ENCODE measurements at regions not wholly inside any gene's neighbourhood (a gene's known extent, or its start where the extent isn't known, plus 50 kb on each side); places are given as distances from the start of the nearest gene placed in this dataset.

DNA sequence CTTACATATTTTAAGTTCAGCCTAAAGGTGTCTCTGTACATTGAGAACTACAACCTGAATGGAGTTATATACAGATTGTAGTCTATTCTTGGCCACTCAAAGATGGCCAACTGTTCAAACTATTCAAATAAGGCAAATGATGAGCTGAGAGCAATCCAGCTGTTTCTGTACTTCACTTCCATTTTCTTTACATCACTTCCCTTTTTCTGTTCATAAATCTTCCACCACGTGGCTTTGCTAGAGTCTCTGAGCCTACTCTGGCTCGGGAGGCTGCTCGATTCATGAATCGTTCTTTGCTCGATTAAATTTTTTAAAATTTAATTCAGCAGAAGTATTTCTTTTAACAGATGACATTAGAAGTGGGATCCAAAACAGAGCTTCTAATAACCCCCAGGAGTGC is 879.7 kb downstream of the GALC start:
- H3K27ac ChIP-seq = no peak overlapping the region
- TF ChIP-seq EP300 (IDR thresholded peaks at IDR 0.05) = no peak
- TF ChIP-seq POLR2A (IDR thresholded peaks at IDR 0.05) = no peak
- TF ChIP-seq, protein P1, sequence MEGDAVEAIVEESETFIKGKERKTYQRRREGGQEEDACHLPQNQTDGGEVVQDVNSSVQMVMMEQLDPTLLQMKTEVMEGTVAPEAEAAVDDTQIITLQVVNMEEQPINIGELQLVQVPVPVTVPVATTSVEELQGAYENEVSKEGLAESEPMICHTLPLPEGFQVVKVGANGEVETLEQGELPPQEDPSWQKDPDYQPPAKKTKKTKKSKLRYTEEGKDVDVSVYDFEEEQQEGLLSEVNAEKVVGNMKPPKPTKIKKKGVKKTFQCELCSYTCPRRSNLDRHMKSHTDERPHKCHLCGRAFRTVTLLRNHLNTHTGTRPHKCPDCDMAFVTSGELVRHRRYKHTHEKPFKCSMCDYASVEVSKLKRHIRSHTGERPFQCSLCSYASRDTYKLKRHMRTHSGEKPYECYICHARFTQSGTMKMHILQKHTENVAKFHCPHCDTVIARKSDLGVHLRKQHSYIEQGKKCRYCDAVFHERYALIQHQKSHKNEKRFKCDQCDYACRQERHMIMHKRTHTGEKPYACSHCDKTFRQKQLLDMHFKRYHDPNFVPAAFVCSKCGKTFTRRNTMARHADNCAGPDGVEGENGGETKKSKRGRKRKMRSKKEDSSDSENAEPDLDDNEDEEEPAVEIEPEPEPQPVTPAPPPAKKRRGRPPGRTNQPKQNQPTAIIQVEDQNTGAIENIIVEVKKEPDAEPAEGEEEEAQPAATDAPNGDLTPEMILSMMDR (IDR thresholded peaks at IDR 0.05) = no peak
- no peaks in the 10 kb centered on the region for H3K4me1 ChIP-seq
- H3K9me3 ChIP-seq = no peaks in the 10 kb centered on the region
- H3K4me3 ChIP-seq = no peak overlapping the region
- DNase-seq (ENCODE audit: low spot score in 2 of 2) = no peak
- no peaks in the 10 kb centered on the region for H3K36me3 ChIP-seq
- H3K27me3 ChIP-seq = no peaks in the 10 kb centered on the region
- WGBS, 2 donors = 74 to 80% methylated on average over 5 of the region's 5 CpGs

DNA sequence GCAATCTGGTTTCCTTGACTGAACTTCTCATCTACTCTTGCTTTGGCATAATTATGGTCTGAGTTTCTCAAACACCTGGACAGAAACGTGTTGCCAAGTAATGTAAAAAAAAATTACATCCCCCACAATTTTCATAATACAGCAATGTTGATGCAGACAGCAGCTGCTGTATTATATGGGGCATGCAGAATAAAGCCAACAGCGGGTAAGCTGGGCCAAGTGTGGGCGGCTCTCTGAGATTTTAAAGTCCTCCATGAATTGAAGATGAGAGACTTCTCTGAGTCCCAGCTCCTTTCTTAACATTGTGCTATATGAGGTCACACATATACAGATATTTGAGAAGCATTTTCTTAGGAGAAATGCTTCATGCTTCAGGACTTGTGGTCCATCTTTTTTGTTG is 881.2 kb downstream of the GALC start:
- DNase-seq (ENCODE audit: low spot score in 2 of 2) = no peak
- TF ChIP-seq POLR2A (IDR thresholded peaks at IDR 0.05) (no peak), EP300 (IDR thresholded peaks at IDR 0.05) (no peak)
- TF ChIP-seq, protein P1 (IDR thresholded peaks at IDR 0.05) = no peak
- H3K36me3 ChIP-seq = no peaks in the 10 kb centered on the region
- H3K27ac ChIP-seq = no peak overlapping the region
- 48 to 61% methylated on average over 3 of the region's 3 CpGs for WGBS, 2 donors
- H3K27me3 ChIP-seq = no peaks in the 10 kb centered on the region
- H3K4me1 ChIP-seq = no peaks in the 10 kb centered on the region
- no peak overlapping the region for H3K4me3 ChIP-seq
- H3K9me3 ChIP-seq = no peaks in the 10 kb centered on the region

- Histone ChIP-seq H3K27me3 (no peaks in the 10 kb centered on the region), H3K36me3 (no peaks in the 10 kb centered on the region), H3K9me3 (no peaks in the 10 kb centered on the region), H3K4me3 (no peak overlapping the region), H3K4me1 (no peaks in the 10 kb centered on the region), H3K27ac (no peak overlapping the region)
- DNase-seq (ENCODE audit: low spot score in 2 of 2) = no peak
- WGBS, 2 donors = 90% methylated on average over 1 of the region's 1 CpG
- TF ChIP-seq, protein P1 (IDR thresholded peaks at IDR 0.05) = no peak
- TF ChIP-seq EP300 (IDR thresholded peaks at IDR 0.05) (no peak), POLR2A (IDR thresholded peaks at IDR 0.05) (no peak)
Measured at GRCh38 chr14:87111126-87111525, 881.9 kb downstream of the GALC start.

- DNase-seq (ENCODE audit: low spot score in 2 of 2) = no peak
- H3K4me1 ChIP-seq = no peaks in the 10 kb centered on the region
- H3K27ac ChIP-seq = no peak overlapping the region
- H3K4me3 ChIP-seq = no peak overlapping the region
- H3K27me3 ChIP-seq = no peaks in the 10 kb centered on the region
- TF ChIP-seq, protein P1 (IDR thresholded peaks at IDR 0.05) = no peak
- 90 to 91% methylated on average over 3 of the region's 3 CpGs for WGBS, 2 donors
- no peaks in the 10 kb centered on the region for H3K9me3 ChIP-seq
- H3K36me3 ChIP-seq = no peaks in the 10 kb centered on the region
Measured at GRCh38 chr14:87109271-87109670, 883.7 kb downstream of the GALC start.

DNA sequence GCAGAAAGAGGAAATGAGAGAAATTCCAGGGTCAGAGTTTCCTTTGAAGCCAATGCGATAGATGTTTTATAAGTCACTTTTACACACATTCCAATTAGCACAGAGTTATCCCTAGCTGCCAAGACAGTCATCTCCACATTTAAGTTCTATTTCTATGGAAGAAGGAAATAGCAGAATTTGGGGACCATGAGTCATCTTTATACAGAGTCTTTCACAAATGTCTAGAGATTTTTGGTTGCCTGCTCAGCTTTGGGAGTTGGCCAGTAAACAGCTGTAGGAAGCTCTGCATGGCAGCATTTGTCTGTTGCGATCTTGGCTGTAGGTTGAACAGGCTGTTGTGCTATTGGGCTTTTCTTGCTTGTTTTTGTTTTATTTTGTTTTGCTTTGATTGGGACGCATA is 884.3 kb downstream of the GALC start:
- Histone ChIP-seq H3K27me3 (no peaks in the 10 kb centered on the region), H3K36me3 (no peaks in the 10 kb centered on the region), H3K27ac (no peak overlapping the region), H3K4me3 (no peak overlapping the region), H3K4me1 (no peaks in the 10 kb centered on the region), H3K9me3 (no peaks in the 10 kb centered on the region)
- 57 to 72% methylated on average over 3 of the region's 3 CpGs for WGBS, 2 donors
- no peak for DNase-seq (ENCODE audit: low spot score in 2 of 2)
- TF ChIP-seq EP300 (IDR thresholded peaks at IDR 0.05) (no peak), POLR2A (IDR thresholded peaks at IDR 0.05) (no peak)
- TF ChIP-seq, protein P1 (IDR thresholded peaks at IDR 0.05) = no peak
